GM18867 (cell line): ENCODE measurements at regions not wholly inside any gene's neighbourhood (a gene's known extent, or its start where the extent isn't known, plus 50 kb on each side); places are given as distances from the start of the nearest gene placed in this dataset.
"Not testable (repeated sequence)": the region's sequence is repeated elsewhere in the genome, so short reads cannot be mapped to it uniquely, and the experiment has no call there.

Experiments
- ATAC-seq: cut with Tn5 transposase; IDR thresholded peaks from one replicate; pipeline ENCODE4 v1.9.1; 2021; ENCODE audit warnings: mild to moderate bottlenecking, moderate library complexity; ENCODE audit not compliant: unreplicated experiment

- ATAC-seq, result no peak
Observed at GRCh38 chr17:33680472-33680871, 387.4 kb upstream of the ASIC2 start.

- no peak for ATAC-seq
Observed at GRCh38 chr17:33682599-33682998, 389.5 kb upstream of the ASIC2 start.

- no peak for ATAC-seq
Observed at GRCh38 chr17:33684735-33685134, 391.6 kb upstream of the ASIC2 start.

GRCh38 chr17:33686171-33686570 is 393.1 kb upstream of the ASIC2 start:
- no peak for ATAC-seq

- no peak for ATAC-seq
Observed at GRCh38 chr17:33687831-33688230, 394.7 kb upstream of the ASIC2 start.

- ATAC-seq, result no peak
Observed at GRCh38 chr17:33688771-33689170, 395.7 kb upstream of the ASIC2 start.

GRCh38 chr17:33689725-33690124 is 396.6 kb upstream of the ASIC2 start:
- no peak for ATAC-seq

GRCh38 chr17:33695431-33695830 is 402.3 kb upstream of the ASIC2 start:
- no peak for ATAC-seq

GRCh38 chr17:33696102-33696501 is 403.0 kb upstream of the ASIC2 start:
- ATAC-seq, result no peak

GRCh38 chr17:33697557-33697956 is 404.5 kb upstream of the ASIC2 start:
- no peak for ATAC-seq

- no peak for ATAC-seq
Observed at GRCh38 chr17:33701910-33702309, 408.8 kb upstream of the ASIC2 start.

- no peak for ATAC-seq
Observed at GRCh38 chr17:33704856-33705255, 411.8 kb upstream of the ASIC2 start.

GRCh38 chr17:33709881-33710280 is 416.8 kb upstream of the ASIC2 start:
- ATAC-seq, result no peak

- no peak for ATAC-seq
Observed at GRCh38 chr17:33712120-33712519, 419.0 kb upstream of the ASIC2 start.

- ATAC-seq, result no peak
Observed at GRCh38 chr17:33716957-33717356, 423.9 kb upstream of the ASIC2 start.

- ATAC-seq, result not testable (repeated sequence)
Observed at GRCh38 chr17:33723736-33724135, 430.6 kb upstream of the ASIC2 start.

GRCh38 chr17:33725675-33726271 is 432.7 kb upstream of the ASIC2 start:
- ATAC-seq, result no peak

GRCh38 chr17:33730131-33730530 is 437.0 kb upstream of the ASIC2 start:
- ATAC-seq, result no peak

- ATAC-seq, result no peak
Observed at GRCh38 chr17:33732116-33732515, 439.0 kb upstream of the ASIC2 start.

- no peak for ATAC-seq
Observed at GRCh38 chr17:33739714-33740113, 446.6 kb upstream of the ASIC2 start.

GRCh38 chr17:33745047-33745760 is 452.1 kb upstream of the ASIC2 start:
- no peak for ATAC-seq

GRCh38 chr17:33749171-33749570 is 456.1 kb upstream of the ASIC2 start:
- ATAC-seq, result no peak
